Aorta (tissue), 5 donors: ENCODE measurements at regions not wholly inside any gene's neighbourhood (a gene's known extent, or its start where the extent isn't known, plus 50 kb on each side); places are given as distances from the start of the nearest gene placed in this dataset.

Source experiments
- ATAC-seq: fragments of 200-7000 bp; cut with Tn5 transposase; one replicate; pipeline ENCODE4 v1.9.1; 2022; ENCODE audit warnings: moderate library complexity; ENCODE audit not compliant: low FRiP score
- DNase-seq, 2 donors: peaks; one replicate each; pipeline ENCODE4 v3.0.0-alpha.2; 2020
- H3K27ac ChIP-seq, 2 donors: one replicate each; pipeline ENCODE4 v1.5.1; 2013; ENCODE audit warnings: low read length in 2 of 2, mild to moderate bottlenecking in 2 of 2, moderate library complexity in 2 of 2, control low read depth in 1 of 2, inconsistent platforms in 1 of 2, low read depth in 1 of 2
- H3K27me3 ChIP-seq, 2 donors: one replicate each; pipeline ENCODE4 v1.6.1; 2013; ENCODE audit warnings: control low read depth in 1 of 2, low read length in 1 of 2, mild to moderate bottlenecking in 1 of 2, moderate library complexity in 1 of 2; ENCODE audit not compliant: insufficient read depth in 2 of 2, control insufficient read depth in 1 of 2
- H3K36me3 ChIP-seq, 2 donors: one replicate each; pipeline ENCODE4 v1.6.1; 2013; ENCODE audit warnings: control low read depth in 1 of 2, low read length in 1 of 2, mild to moderate bottlenecking in 1 of 2; ENCODE audit not compliant: insufficient read depth in 2 of 2, control insufficient read depth in 1 of 2
- H3K4me1 ChIP-seq, 2 donors: one replicate each; pipeline ENCODE4 v1.6.1; 2013; ENCODE audit warnings: low read length in 2 of 2, control low read depth in 1 of 2, mild to moderate bottlenecking in 1 of 2, moderate library complexity in 1 of 2; ENCODE audit not compliant: insufficient read depth in 2 of 2, control insufficient read depth in 1 of 2
- H3K4me3 ChIP-seq, 2 donors: one replicate each; pipeline ENCODE4 v1.5.1; 2013; ENCODE audit warnings: low read length in 2 of 2, control low read depth in 1 of 2, mild to moderate bottlenecking in 1 of 2
- H3K9me3 ChIP-seq: one replicate; pipeline ENCODE4 v1.6.1; 2013; ENCODE audit warnings: mild to moderate bottlenecking, low read length; ENCODE audit not compliant: control insufficient read depth
- WGBS, 2 donors: extraction: QIAGEN DNeasy Blood & Tissue Kit; methylation state at CpG; one replicate each; pipeline ENCODE4 v1.1.7; 2013; 5-methylcytosine and 5-hydroxymethylcytosine counted together
- intact Hi-C, 2 donors: fragments of 100-400 bp; cut with DNase I; formaldehyde crosslinking; loops; one replicate each; pipeline versions ENCODE4 v1.14.2 to v1.15.0; 2022
- donor health status: healthy with polysubstance abuse.
- donor health status: Bipolar disorder and iron deficiency.
- donor health status: DM: no; HTN: no; CAD: no.
- donor health status: DM: no; HTN: no; CAD: no.
- donor health status: DM: yes; HTN: yes; CAD: no.

DNA sequence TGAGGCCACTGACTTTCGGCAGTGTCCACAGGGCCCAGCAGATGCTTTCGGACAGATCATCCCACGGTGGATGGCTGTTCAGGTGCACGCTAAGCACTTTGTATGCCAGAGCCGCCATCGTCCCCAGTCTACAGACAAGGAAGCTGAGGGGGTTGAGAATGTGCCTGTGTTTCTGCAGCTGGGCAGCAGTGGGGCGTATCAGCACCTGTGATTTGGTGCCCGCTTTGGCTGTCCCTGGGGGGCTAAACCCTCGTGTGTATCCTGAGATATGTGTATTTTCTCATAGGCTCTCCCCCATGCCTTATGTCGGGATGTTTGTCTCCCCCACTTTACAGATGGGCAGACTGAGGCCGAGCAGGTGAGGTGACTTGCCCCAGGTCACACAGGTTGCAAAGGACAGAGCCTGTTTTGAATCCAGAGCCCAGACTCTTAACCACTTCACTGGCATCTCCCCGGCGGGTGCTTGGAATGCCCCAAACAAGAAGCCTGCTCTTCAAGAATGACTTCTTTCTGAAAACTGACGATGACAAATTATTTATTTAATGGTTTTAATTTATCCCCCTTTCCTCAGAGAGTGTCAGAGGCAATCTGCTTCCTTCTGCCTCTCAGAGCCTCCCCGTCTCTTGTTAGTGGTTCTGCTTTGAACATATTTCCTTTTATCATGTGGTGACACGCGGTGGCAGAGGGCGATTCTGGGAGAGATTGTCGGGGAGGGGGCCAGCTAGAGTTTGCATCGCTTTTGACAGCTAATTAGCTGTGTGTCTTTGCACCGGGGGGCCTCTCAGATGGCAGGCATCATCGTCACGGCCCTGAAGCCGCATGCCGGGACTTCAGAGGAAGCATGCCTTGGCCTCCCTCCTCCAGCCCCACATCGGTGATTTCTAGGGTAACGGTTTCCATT lies 149.6 kb upstream of the CIBAR2 start:
- H3K27ac ChIP-seq: no peak overlapping the region
- no peaks in the 10 kb centered on the region for H3K9me3 ChIP-seq
- H3K36me3 ChIP-seq: no peaks in the 10 kb centered on the region
- intact Hi-C loops: no loop called here
- no peak for DNase-seq
- 88 to 91% methylated on average over 27 of the region's 27 CpGs for whole genome bisulfite sequencing, 2 donors
- no peak for ATAC-seq
- no peaks in the 10 kb centered on the region for H3K4me1 ChIP-seq
- no peaks in the 10 kb centered on the region for H3K27me3 ChIP-seq
- no peak overlapping the region for H3K4me3 ChIP-seq

DNA sequence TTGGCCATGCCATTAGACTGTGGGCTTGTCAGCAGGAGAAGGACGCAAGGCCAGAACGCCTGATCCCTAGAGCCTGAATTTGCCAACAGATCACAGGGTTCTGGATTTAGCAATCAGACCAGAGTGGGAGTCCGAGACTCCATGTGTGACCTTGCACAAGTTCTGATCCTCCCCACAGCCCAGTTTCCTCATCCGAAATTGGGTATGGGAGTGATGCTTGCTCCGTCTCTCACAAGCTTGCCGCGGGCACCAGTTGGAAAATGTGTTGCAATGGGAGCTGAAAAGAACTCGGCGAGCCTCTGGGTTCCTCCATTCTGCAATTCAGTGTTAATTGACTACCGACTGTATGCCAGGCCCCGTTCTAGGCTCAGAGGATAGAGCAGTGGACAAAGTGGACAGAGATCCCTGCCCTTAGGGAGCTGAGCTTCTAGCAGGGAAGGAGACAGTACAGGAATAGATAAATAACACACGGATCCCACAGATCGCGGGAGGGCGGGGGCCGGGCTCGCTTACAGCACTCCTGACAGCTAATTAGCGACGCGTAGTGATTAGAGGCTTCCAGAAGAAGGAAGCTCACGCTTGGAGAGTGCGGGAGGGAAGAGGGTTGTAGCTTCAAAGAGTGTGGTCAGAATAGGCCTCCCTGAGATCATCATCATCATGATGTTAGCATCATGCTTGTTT lies 150.4 kb upstream of the CIBAR2 start:
- Histone ChIP-seq H3K4me1 (no peaks in the 10 kb centered on the region), H3K27me3 (no peaks in the 10 kb centered on the region), H3K36me3 (no peaks in the 10 kb centered on the region), H3K4me3 (no peak overlapping the region), H3K27ac (no peak overlapping the region), H3K9me3 (no peaks in the 10 kb centered on the region)
- no peak for DNase-seq
- intact Hi-C loops: no loop called here
- 94 to 96% methylated on average over 22 of the region's 22 CpGs for WGBS, 2 donors
- no peak for ATAC-seq

DNA sequence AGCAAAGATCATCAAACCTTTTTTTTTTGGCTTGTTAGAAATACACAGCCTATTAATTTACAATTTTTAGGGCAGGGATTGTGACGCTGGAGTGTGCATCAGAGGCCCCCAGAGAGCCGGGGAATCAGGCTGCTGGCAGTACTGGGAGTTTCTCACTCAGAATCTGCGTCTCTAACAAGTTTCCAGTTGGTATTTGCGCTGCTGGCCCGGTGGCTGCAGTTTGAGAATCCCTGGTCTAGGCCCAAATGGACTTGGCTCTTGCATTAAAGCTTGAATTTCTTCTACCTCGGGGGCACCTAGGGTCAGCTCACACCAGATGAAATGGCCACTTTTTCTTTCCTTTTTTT lies 150.9 kb upstream of the CIBAR2 start:
- WGBS, 2 donors: 95 to 96% methylated on average over 6 of the region's 6 CpGs
- no peak for ATAC-seq
- no peaks in the 10 kb centered on the region for H3K27me3 ChIP-seq
- no peak overlapping the region for H3K27ac ChIP-seq
- intact Hi-C loops: no loop called here
- H3K4me1 ChIP-seq: no peaks in the 10 kb centered on the region
- H3K36me3 ChIP-seq: no peaks in the 10 kb centered on the region
- DNase-seq: no peak
- no peaks in the 10 kb centered on the region for H3K9me3 ChIP-seq
- no peak overlapping the region for H3K4me3 ChIP-seq

DNA sequence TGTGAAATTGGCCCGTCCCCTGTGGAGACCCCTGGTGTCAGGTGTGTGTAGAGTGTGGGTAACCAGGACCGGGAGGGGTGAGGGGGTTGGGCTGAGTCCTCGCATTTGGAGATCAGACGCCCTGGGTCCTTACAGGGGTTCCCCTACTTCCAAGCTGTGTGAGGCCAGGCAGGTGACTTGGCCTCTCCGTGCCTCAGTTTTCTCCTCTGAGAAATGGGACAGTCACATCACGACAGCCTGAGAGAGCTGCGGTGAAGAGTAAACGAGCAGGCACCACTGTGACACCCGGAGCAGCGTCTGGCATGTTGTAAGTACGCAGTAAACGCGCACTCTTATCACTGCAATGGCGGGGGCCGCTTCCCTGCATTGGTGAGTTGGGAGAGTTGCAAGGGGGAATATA lies 152.5 kb upstream of the CIBAR2 start:
- WGBS, 2 donors: 88% methylated on average over 15 of the region's 15 CpGs
- no peaks in the 10 kb centered on the region for H3K4me1 ChIP-seq
- no peak overlapping the region for H3K27ac ChIP-seq
- no peaks in the 10 kb centered on the region for H3K27me3 ChIP-seq
- no peaks in the 10 kb centered on the region for H3K36me3 ChIP-seq
- DNase-seq (no peak), ATAC-seq (no peak)
- intact Hi-C loops: no loop called here
- no peak overlapping the region for H3K4me3 ChIP-seq
- no peaks in the 10 kb centered on the region for H3K9me3 ChIP-seq

DNA sequence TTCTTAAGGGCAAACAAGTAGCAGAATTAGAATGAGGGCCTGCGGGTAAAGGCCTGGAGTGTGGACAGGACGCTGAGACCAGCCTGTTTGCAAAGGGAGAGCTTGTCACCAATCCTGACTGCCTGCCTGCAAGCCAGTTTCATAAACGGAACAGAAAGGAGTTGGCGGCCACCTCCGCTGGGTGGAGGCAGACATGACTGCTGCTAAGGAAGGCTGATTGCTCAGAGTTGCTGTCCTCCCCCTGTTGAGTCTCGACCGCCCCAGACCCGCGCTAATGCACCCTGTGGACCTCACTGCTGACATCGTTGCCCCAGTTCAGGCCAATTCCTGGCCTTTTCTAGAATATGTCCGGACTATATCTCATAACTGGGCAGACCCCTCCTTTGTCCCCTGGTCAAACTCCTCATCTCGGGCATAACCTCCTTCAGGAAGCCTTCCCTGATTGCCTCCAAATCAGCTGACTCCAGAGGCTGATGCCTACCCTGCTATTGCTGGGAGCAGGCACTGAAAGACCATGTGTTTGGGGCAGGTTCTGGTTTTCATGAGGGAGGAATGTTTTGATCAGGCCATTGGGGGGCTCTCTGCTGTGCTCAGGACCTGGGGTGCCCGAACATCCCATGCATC lies 153.0 kb upstream of the CIBAR2 start:
- 83 to 86% methylated on average over 13 of the region's 13 CpGs for WGBS, 2 donors
- ATAC-seq: no peak
- no peaks in the 10 kb centered on the region for H3K36me3 ChIP-seq

DNA sequence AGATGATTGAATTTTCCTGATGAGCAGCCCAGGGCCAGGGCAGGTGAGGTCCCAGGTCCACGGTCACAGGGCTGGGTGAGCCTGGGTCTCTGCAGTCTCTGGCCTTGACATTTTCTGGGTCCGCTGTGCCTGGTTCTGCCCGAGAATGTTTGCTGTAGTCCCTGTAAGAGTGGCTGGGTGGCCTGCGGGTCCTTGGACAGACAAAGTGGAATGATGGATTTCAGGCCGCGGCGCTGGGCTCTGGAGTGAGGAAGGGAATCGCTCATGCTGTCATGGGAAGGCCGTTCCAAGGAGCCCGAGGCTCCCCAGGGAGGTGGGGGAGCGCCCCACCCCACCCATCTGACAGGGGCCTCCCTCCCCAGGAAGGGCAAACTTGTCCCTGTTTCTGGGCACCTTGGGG lies 153.5 kb upstream of the CIBAR2 start:
- Histone ChIP-seq H3K4me1 (no peaks in the 10 kb centered on the region), H3K9me3 (no peaks in the 10 kb centered on the region), H3K27me3 (no peaks in the 10 kb centered on the region), H3K36me3 (no peaks in the 10 kb centered on the region), H3K4me3 (no peak overlapping the region), H3K27ac (no peak overlapping the region)
- intact Hi-C loops: no loop called here
- 65 to 85% methylated on average over 11 of the region's 11 CpGs for WGBS, 2 donors
- DNase-seq: no peak
- no peak for ATAC-seq

More for the DNA sequence above, 153.0 kb upstream of the CIBAR2 start:
- Histone ChIP-seq H3K4me3 (no peak overlapping the region), H3K27ac (no peak overlapping the region), H3K9me3 (no peaks in the 10 kb centered on the region), H3K4me1 (no peaks in the 10 kb centered on the region), H3K27me3 (no peaks in the 10 kb centered on the region)
- intact Hi-C loops: no loop called here
- no peak for DNase-seq

DNA sequence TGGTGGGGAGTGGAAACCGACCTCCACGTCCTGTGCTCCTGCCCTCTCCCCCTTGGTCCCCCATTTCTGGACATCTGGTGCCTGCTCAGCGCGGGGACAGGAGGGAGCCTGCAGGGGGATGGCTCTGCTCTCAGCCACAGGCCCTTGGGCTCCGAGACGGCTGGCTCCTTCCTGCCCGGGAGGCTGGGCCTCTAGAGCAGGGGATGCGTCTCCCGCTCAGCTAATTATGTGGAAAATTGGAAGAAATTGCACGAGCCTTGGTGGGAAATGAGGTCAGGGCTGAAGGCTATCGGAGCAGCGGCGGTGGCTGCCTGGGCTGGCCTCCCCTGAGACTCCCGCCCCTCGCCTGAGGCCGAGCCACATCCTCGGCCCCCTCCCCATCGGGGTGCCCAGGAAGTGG lies 154.6 kb upstream of the CIBAR2 start:
- Histone ChIP-seq H3K36me3 (no peaks in the 10 kb centered on the region), H3K9me3 (no peaks in the 10 kb centered on the region), H3K27ac (no peak overlapping the region), H3K4me1 (no peaks in the 10 kb centered on the region), H3K4me3 (no peak overlapping the region), H3K27me3 (no peaks in the 10 kb centered on the region)
- DNase-seq (no peak), ATAC-seq (no peak)
- 76 to 80% methylated on average over 15 to 18 of the region's 18 CpGs for WGBS, 2 donors
- intact Hi-C loops: no loop called here

- no peak overlapping the region for H3K27ac ChIP-seq
- 96% methylated on average over 9 to 10 of the region's 10 CpGs for WGBS, 2 donors
- no peaks in the 10 kb centered on the region for H3K4me1 ChIP-seq
- DNase-seq (no peak), ATAC-seq (no peak)
- H3K4me3 ChIP-seq: no peak overlapping the region
- intact Hi-C loops: no loop called here
- H3K36me3 ChIP-seq: no peaks in the 10 kb centered on the region
- H3K9me3 ChIP-seq: no peaks in the 10 kb centered on the region
- H3K27me3 ChIP-seq: no peaks in the 10 kb centered on the region
These were observed 155.2 kb upstream of the CIBAR2 start for GRCh38 chr16:85267414-85267945.
